Femur (tissue), 1 donor: ENCODE measurements at regions not wholly inside any gene's neighbourhood (a gene's known extent, or its start where the extent isn't known, plus 50 kb on each side); places are given as distances from the start of the nearest gene placed in this dataset.

Source experiments
- DNase-seq: peaks from one replicate; pipeline ENCODE4 v3.0.0-alpha.2; 2017

DNA sequence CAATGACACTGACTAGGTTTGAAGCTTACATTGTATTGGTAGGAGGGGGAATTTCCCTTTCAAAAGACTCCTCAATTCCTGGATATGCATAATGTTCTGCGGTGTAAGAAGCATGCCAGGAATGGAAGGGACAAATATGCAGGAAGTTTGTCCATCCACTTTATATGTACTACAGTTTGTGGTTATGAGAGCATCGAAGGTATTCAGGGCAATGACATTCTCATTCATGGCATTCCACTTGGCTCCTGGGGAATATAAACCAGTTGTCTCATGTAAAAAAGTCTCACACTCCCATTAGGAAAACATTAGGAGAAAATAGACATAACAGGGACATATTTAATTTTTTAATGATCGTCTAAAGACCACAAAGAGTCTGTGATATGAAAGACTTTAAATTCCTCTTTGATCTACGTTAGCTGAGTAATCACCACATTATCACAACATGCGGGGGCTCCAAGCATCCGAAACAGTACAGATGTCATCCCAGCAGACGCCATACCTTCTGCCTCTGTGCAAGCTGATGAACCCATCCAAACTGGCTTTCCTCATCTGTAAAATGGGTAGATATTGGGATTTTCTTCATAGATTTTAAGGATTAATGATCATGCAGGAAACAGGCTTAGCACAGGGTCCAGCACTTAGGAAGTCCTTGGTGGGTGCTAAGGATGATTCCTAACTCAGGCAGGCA lies 675.3 kb downstream of the INHBA start:
- no peak for DNase-seq

DNA sequence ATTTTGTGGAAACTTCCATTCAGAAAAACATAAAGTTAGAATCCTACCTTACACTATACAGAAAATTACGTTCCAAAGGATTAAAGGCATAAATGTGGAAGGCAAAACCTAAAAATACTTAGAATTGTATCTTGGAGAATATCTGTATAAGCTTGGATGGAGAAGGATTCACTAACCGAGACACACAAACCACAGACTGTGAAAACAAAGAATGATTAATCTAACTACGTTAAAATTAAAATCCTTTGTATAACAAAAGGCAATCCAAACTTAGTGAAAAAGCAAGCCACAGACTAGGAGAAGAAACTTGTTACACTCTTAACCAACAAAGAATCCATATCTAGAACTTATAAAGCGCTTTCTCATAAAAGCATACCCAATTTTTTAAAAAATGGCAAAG lies 678.8 kb downstream of the INHBA start:
- DNase-seq, result no peak

DNA sequence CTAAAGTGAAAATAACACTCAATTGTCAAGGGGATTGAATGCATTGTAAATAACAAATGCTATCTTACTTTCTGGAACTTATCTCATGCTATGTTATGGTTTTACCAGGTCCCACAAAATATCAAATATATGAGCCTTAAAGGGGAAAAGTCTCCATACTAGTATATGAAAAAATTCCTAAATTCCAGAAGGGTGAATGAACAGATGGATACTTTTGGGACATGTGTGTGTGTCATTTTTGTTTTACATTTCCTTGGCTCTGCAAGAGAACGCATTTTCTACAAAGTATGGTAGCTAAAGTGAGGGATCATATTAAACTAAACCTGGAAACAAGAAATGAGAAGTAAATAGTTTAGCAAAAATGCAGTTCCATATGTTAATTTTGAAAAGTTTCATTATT lies 682.8 kb downstream of the INHBA start:
- DNase-seq, result no peak

DNA sequence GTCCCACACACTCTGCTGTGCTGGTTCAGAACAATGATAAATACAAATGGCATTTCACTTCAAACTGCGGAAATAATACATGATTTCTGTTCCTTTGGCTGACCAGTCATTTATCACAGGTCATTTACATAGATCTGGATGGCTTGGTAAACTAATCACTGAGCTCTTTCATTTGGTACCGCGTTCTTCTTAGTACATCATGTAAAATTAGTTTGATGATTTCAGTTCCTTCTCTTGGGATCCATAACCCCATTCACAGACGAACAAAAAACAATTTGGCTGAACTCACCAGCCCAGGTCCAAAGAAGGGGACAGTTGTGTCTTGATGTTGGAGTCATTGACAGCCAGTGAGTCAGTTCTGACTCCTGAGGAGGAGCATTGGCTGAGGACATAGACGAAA lies 689.8 kb downstream of the INHBA start:
- no peak for DNase-seq

DNA sequence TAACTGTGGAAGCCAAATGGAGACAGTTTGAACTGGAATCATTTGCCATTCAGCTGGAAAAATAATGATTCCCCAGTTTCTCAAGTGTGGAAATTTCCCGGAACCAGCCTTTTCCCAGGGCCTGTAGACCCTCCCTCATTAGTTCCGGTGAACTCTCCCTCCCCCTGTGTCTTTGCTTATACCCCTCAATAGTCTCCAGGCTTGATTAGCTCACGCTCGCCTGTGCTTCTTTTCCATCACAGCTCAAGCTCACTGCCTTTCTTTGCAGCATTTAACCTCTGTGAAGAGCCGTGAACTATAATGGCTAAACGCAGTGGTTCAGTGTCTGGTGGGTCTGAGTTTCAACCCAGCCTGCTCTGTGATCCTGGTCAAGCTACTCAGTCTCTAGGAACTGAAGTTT lies 690.8 kb downstream of the INHBA start:
- no peak for DNase-seq

DNA sequence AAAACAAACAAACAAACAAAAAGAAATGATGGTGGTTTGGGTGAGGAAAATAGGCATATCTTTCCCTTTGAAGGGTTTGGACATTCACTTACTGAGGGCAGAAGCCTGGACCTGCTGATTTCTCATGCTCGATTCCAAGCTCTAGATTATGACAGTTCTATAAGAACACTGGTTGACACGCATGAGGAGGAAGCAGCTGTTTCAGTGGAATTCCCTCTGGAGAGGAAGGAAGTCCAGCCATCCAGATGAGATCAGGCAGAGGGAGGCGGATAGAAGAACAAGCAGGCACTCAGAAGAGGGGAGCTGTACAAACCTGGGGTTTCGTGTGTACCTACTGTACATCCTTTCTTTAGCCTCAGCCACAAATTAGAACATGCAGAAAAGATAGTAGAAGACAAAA lies 691.9 kb downstream of the INHBA start:
- peak; percentile 56 for DNase-seq

DNA sequence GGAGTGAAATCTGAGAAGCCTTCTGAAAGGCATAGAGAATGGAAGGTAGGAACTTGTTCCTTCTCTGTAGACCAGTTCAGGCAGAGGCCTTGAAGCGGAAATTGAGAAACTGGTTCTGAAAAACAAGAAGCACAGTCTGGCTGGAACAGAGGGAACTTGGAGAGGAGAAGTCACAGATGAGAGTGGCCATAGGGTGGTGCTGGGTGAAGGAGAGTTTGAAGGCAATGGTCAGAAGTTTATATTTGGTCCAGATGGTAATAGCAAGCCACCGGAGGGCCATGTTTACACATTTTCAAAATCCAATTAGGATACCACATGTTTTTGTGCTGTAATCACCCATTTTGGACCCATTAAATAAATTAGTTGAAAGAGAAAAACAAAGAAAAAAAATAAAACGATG lies 692.5 kb downstream of the INHBA start:
- DNase-seq, result no peak

DNA sequence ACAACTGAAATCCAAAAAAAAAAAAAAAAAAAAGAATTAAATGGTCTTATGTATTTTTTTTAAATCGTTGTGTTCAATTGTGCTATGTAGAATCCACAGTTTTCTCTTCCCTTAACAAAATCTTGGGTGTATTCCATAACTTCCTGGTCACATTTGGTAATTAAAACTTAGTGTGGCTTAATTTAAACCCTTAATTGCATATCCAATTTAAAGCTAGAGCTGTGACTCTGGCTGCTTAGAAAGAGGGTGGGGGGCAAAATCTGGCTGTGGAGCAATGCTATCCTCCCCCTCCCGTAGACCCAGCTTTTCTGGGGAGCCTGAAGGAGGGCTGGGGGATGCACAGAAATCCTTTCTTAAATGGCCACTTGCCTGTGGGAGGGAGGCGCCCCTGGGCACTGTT lies 695.1 kb downstream of the INHBA start:
- no peak for DNase-seq

DNA sequence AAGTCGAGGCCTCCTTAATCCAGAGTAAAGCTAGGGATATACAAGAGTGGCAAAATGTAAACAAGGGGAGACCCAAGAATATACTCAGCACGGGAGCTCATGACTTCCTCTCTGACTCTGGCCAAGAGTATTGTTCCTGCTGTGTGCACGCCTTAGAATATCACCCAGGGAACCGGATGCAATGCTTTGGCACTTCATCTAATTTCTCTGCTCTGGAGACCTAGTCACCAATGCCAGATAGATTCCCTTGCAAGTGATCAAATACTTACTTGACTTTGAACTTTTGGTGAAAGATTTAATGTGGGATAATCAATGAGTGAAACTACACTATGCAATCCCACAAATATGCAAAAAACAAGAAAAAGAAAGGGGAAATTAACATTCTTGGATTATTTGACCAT lies 695.5 kb downstream of the INHBA start:
- DNase-seq, result no peak

DNA sequence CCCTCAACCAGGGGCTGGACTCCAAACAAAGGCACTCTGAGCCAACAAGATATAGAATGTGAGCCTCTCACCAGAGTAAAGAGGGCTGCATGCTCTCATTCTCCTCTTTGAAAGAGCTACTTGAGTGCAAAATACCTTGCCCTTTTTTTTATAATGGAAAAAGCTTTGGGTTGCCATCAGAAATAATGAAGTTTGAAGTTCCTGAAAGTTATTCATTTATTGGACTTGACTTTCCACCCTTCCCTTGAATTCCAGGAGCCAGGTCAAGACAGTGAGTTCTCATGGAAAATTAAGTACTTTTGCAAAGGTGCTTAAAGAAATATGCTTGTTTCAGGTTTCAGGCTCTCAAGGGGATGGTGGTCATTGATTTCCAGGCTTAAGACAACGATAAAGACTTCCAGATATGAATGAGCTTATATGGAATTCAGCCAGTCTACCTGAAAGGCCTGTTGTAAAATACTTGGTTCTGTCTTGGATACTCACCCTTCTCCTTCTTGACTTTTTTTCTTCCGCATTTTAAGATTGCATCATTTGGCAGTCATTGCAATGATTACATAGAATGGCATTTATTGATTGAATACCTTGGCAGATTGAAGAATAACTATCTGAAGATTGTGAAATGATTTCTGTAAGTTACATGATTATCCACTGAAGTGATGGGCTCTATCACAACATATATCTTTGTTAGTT lies 696.4 kb downstream of the INHBA start:
- DNase-seq, result no peak

DNA sequence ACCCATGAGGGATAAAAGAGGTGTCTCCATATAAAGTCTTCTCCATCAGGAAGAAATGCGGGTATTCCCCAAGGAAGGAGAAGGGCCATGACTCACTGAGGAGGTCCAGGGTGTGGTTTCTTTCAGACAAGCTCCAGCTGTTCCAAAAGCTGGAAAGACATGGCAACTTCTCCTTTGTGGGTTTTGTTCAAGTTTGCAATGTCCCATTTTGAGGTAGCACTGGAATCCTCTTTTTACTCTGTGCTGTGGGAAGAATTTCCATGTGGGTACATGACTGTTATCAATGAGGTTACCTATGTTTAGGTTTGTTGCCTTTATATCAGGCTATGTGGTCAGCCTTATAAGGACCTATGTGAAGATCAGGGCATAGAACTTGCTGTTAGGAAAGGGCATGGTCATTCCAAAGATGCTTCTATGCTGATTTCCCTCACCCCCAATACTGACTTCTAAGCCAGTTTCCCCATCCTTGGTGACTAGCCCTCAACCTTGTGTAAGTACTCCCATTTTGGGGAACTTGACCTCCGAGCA lies 697.5 kb downstream of the INHBA start:
- no peak for DNase-seq

DNA sequence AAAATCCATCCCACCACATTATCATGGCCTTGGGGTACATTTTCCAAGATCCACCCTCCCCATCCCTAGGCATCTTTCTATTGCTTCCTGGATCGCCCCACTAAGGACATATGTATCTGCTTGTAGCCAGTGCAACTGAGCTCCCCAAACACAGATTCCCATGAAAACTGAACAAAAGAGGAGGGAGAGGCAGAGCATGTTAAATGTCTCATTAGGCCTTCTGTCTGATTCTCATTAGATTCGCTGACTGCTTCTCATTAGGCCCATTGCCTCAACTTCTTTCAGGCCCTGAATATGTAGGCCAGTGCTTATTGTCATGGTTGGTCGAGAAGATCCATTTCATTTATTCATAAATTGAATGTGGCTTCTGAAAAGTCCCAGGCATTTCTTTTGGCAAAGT lies 698.9 kb downstream of the INHBA start:
- no peak for DNase-seq

DNA sequence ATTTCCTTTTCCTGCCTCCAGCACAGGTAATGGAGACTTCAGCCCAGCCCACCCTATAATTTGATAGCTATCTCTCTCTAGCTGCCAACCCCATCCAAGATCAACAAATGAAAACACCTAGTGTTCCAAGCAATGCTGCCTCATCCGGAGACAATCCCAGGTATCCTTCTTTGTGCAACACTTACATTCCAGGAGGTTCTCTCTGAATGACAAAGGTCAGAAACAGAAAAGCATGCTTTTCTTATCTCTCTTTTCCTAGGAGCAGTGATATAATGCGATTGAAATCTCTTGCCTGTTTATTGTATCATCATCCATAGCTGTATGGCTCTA lies 699.3 kb downstream of the INHBA start:
- DNase-seq, result no peak

DNA sequence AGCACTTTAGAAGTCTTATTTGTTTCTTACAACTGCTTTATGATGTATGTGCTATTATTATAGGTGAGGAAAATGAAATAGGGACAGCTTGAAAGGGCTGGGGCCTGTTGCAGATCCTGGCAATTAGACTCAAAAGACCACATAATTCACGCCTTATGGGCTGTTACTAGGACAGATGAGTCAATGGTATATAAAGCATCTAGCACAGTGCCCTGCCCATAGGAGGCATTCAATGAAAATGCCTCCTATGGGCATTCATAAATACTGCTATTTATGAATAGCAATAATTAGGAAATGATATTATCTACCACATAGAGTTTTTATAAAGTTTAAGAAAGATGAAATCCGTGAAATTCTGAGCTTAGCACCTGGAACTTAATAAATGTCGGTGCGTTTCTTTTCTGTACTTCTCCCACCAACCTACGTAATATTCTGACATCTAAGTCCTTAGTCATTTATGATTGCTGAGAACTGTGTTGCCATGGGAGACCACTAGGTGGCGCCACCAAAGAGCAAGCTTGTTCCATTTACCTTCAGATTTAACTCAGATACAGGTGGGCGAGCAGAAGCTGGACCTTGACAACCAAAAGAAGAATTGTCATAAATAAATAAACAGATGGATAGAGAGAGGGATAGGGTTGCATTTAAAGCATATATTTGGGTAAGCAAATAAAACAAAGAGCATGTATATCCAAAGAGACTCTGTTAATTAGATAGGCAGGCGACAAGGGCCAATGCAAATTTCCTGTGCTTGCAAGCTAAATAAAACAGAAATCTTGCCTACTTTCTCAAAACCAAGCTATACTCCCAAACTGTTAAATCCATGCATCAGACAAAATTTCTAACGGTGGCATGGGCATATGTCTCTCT lies 699.9 kb downstream of the INHBA start:
- no peak for DNase-seq

DNA sequence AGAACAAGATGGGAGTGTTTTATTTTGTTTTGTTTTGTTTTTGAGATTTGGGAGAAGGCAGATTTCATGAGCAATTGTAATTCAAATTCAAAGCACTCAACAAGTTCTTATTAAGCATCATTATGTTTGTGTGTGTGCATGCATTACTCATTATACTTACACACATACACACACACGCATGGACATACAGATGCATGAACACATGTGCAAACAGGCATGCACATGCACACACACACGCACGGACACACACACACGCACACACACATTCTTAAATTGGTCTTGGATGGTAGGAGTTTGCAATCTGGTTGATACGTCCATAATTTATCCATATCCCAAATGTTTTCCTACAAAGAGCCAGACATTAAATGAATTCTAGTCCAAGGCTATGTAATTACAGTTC lies 702.8 kb downstream of the INHBA start:
- DNase-seq, result no peak

DNA sequence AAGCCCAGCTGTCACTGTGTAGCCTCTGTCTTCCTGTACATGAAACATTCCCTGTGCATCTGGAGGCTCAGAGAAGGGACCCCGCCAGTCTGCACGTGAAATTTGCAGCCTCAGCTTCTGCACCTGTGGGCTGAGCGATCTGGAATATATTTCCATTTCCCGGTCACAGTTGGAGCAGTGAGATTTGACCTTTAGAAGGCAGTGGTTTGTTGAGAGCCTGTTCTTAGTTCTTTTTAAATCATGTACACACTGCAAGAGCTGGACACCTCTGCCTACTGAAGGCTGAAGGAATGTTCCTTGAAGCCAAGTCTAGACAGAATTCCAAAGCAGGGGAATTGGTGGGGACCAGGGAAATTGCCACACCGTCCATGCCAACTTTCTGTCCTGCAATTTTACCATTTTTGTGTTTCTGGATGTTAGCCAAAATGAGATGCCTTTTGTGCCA lies 706.6 kb downstream of the INHBA start:
- peak; percentile 58 for DNase-seq

DNA sequence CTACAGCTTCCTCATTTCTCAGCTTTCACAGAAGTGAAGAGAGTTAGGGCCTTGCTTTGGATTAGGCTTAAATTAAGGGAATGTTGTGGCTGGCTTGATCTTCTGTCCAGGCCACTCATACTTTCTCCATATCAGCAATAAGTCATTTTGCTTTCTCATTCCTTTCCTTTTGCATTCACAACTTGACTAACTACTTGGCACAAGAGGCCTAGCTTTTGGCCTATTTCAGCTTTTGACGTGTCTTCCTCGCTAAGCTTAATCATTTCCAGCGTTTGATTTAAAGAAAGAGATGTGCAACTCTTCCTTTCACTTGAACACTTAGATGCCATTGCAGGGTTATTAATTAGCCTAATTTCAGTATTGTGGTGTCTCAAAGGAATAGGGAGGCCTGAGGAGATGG lies 712.0 kb downstream of the INHBA start:
- no peak for DNase-seq

DNA sequence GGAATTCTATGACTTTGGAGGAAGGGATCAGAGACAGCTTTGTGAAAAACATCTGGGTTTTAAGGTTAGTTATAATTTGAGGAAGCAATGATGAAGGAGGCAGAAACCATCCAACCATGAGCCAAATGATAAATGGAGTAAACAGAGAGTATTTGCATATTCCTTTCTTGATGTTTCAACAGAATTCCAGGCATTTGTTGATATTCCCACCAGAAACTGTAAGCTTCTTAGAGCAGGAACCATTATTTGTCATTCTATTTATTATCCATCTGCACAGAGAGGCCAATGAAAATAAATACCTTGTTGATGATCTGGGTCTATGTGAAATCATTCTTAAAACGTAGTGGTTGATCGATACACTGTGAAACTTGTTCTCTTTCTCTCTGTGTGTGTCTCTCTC lies 715.3 kb downstream of the INHBA start:
- DNase-seq, result no peak

DNA sequence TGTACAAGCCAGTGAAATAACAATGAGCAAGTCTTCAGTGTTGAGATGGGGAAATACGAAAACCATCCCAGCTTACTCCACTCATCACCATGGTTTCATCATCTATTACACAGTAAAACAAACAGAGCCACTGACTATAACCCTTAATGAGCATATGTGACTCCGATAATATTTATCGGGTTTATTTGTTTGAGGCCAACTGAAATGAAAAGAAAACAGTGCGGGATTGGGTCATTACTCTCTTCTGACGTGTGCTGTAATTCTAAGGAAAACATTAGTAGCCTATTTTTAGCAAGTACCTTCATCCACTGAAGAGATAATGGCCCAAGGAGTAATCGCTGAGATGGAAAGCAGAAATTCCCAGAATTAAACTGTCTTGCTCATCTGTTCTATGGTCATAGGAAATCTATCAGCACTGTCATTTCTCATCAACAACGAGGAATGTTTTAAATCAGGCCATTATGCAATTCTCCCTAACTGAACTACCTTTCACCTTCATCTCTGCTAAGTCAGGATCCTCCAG lies 716.5 kb downstream of the INHBA start:
- DNase-seq, result no peak

DNA sequence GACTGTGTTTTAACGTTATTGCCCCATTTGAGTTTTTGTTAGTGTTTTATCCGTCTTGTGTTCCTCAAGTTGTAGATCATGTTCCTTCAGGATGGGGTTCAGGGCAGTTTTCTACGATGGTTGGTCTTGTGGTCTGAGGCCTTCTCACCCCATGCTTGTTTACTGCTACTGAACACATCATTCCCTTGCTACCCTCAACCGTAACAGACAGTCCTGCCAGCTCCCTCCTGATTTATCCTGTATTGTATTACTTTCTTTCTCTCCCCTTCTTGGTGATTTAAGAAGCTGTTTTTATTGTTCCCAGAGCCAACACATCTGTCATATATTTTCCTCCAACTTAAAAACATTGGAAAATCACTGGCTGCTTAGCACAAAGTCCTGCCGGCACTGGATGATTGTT lies 719.8 kb downstream of the INHBA start:
- DNase-seq, result no peak

DNA sequence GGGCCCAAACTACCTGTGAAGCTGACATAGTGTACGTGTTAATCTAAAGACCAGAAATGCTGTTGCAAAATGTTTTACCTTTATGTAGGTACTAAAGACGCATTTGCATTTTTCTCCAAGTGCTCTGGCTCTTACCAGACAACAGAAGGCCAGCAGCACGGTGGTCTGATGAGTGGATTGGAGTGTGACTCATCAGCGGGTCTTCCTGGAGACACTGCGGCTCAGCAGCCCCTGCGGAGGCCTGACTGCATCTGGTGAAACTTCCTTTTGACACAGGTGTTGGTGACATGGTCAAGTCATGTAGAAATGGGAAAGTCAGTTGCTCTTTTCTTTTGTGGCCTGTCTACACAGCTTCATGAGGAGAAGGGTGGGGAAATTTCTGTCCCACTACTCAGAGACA lies 723.6 kb downstream of the INHBA start:
- DNase-seq, result no peak

DNA sequence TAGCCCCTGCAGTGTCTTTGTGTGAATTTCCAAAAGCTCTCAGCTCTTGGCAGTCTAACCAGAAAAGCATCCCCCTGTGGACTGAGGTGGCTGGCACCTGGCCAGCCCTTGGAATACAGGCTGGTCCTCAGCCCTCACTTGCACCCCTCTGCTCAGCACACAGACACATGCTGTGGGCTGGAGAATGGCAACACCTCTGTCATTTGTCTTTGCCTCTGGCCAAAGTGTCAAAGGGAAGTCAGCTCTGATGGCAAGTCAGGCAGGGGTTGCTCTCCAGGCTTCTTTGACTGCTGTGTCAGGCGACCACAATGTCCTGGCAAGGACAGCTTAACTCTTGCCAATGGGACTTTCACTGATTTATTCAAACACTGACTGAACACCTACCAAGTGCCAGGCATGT lies 724.8 kb downstream of the INHBA start:
- DNase-seq, result no peak

DNA sequence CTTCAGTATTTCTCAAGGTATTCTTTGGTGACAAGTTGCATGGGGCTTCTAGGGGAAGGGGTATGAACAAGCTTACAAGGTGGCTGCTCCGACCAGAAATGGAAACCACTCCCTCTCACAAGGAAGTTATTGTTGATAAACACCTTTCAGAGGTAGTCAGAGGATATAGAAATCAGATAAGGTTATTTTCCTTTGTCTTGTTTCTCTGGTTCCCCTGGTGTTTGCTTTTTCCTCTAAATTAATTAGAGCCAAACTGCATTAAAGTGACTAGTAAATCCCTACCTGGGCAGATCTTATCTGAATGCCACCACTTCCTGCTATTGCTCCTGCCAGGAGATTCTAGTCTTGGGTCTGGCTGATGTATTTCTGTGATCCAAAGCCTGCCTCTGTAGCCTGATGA lies 725.4 kb downstream of the INHBA start:
- DNase-seq, result no peak

DNA sequence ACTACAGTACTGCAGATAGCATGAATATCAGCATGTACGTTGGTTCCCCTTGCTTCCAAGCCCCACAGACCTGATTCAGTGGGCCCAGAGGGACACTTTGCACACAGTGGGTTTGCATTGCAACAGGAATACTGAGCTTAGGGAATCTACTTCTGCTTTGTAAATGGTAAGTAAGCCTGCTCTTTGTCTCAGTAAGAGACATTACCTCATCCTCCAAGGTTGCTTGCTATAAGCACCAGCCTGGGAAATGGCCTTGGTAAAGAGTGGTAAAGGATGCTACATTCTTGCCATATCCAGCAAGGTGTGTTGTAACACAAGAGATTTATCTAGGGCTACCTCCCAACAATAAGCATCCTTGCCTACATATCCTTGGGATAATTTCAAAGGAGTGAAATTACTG lies 730.5 kb downstream of the INHBA start:
- no peak for DNase-seq
